ENCODE measurements at regions not wholly inside any gene's neighbourhood (a gene's known extent, or its start where the extent isn't known, plus 50 kb on each side); places are given as distances from the start of the nearest gene placed in this dataset.

- no peak for FAIRE-seq
Measured at GRCh38 chr7:93632371-93632770, 57.8 kb upstream of the CALCR start.

DNA sequence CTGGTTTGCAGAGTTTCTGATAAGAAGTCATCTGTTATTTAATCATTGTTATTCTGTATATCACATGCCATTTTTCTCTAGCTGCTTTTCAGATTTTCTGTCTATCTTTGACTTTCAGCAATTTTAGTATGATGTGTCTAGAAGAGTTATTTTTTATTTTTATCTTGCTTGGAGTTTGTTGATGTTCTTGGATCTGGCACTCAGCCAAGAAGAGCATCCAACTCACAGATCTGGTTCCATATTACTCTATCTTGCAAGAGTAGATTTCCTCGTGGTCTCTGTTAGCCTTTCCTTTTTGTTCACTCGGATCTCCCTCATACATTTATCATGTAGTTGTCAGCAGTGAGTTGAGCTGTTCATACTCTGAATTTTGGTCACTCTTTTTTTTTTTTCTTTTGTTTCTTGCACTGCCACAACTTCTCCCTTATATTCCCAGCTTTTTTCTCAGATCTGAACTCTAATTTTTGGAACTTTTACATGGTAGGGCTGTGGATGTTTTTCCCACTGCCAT is 54.8 kb upstream of the CALCR start:
- no peak for FAIRE-seq

DNA sequence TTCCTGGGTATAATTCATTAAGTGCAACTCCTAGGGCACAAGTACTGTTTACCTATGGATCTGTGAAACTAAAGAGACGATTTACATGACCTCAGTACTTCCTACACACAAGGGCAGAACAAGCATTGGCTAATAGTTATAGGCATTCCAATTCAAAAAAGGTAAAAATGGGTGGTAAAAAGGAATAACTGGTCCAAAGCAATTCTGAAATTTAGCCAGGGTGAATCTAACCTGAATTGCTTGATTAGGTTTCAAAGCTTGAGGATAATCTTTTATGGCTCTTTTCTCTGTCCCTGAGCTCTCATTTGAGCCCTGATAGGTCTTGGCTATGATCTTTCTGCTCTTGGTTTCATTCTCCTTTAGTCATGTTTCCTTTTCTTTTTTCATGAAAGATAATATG is 52.3 kb upstream of the CALCR start:
- no peak for FAIRE-seq

Measured in A204.1 (cell line).